ENCODE measurements at regions not wholly inside any gene's neighbourhood (a gene's known extent, or its start where the extent isn't known, plus 50 kb on each side); places are given as distances from the start of the nearest gene placed in this dataset.

DNA sequence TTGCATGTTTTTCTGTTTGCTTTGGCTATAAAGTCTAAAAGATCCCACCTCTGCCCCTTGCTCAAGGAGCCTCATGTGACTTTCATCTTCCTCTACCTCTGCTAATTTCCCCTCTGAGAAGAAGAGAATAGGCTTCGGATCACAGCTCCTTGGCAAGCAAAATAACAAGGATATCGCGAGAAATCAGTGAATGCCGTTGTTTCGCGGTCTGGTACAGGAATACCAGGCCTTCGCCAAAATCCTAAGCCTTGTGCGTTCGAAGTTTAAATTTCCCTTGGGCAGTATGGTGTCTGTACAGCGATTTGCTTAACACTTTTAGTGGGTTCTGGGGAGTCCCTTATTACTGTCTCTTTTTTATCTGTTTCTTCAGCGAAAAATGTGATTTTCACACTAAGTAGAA, 142.3 kb downstream of the IRF8 start:
- H3K9me3 ChIP-seq: no peaks in the 10 kb centered on the region
- intact Hi-C loops (cut with DNase I): no loop called here
- no peaks in the 10 kb centered on the region for H3K4me1 ChIP-seq
- no peak for DNase-seq
- ATAC-seq: no peak
- no peak overlapping the region for H3K27ac ChIP-seq
- TF ChIP-seq, protein P1, sequence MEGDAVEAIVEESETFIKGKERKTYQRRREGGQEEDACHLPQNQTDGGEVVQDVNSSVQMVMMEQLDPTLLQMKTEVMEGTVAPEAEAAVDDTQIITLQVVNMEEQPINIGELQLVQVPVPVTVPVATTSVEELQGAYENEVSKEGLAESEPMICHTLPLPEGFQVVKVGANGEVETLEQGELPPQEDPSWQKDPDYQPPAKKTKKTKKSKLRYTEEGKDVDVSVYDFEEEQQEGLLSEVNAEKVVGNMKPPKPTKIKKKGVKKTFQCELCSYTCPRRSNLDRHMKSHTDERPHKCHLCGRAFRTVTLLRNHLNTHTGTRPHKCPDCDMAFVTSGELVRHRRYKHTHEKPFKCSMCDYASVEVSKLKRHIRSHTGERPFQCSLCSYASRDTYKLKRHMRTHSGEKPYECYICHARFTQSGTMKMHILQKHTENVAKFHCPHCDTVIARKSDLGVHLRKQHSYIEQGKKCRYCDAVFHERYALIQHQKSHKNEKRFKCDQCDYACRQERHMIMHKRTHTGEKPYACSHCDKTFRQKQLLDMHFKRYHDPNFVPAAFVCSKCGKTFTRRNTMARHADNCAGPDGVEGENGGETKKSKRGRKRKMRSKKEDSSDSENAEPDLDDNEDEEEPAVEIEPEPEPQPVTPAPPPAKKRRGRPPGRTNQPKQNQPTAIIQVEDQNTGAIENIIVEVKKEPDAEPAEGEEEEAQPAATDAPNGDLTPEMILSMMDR (IDR thresholded peaks at IDR 0.05): no peak
- H3K36me3 ChIP-seq: no peaks in the 10 kb centered on the region
- H3K4me3 ChIP-seq: no peak overlapping the region
- no peaks in the 10 kb centered on the region for H3K27me3 ChIP-seq (ENCODE audit: low read depth)

DNA sequence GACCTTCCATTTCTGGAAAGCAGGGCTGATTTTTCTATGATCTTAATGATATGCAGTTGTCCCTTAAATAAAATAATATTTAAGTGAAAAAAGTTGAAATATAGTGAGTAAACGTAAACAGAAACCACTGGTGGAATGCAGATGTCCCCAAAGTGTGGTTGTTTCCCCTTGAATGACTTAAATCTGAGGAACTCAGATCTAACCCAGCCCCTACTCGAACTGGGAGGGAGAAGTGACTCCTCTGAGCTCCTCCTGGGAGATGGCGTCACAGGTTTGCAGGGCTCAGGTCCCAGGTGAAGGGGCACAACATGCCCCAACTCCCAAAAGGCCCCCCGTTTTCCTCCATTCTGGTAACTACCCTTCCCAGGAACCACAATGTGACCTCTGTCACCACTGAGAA, 142.8 kb downstream of the IRF8 start:
- no peaks in the 10 kb centered on the region for H3K27me3 ChIP-seq (ENCODE audit: low read depth)
- TF ChIP-seq, protein P1 (IDR thresholded peaks at IDR 0.05): no peak
- no peaks in the 10 kb centered on the region for H3K4me1 ChIP-seq
- H3K4me3 ChIP-seq: no peak overlapping the region
- DNase-seq: no peak
- H3K27ac ChIP-seq: no peak overlapping the region
- intact Hi-C loops (cut with DNase I): no loop called here
- ATAC-seq: no peak
- no peaks in the 10 kb centered on the region for H3K36me3 ChIP-seq
- H3K9me3 ChIP-seq: no peaks in the 10 kb centered on the region

DNA sequence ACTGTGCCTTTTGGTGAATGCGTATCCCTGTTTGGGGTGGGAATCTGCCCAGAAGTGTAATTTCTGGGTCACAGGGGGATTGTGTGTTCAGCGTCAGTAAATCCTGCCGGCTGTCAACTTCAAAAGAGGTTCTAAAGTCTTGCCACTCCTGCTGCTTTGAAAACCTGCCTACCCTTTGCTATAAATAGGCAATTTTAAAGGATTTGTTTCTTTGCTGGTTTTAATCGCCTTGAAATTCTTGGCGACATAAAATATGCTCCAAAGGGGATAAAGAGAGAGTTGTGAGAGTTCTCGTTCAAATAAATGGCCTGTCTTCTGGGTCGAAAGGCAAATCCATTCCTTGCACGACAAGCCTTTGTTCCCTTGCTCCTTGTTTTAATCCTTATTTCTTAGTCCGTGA, 143.4 kb downstream of the IRF8 start:
- DNase-seq (no peak), ATAC-seq (no peak)
- Histone ChIP-seq H3K27ac (no peak overlapping the region), H3K36me3 (no peaks in the 10 kb centered on the region), H3K4me1 (no peaks in the 10 kb centered on the region), H3K27me3 (ENCODE audit: low read depth) (no peaks in the 10 kb centered on the region), H3K9me3 (no peaks in the 10 kb centered on the region), H3K4me3 (no peak overlapping the region)
- TF ChIP-seq, protein P1 (IDR thresholded peaks at IDR 0.05): no peak
- intact Hi-C loops (cut with DNase I): no loop called here

DNA sequence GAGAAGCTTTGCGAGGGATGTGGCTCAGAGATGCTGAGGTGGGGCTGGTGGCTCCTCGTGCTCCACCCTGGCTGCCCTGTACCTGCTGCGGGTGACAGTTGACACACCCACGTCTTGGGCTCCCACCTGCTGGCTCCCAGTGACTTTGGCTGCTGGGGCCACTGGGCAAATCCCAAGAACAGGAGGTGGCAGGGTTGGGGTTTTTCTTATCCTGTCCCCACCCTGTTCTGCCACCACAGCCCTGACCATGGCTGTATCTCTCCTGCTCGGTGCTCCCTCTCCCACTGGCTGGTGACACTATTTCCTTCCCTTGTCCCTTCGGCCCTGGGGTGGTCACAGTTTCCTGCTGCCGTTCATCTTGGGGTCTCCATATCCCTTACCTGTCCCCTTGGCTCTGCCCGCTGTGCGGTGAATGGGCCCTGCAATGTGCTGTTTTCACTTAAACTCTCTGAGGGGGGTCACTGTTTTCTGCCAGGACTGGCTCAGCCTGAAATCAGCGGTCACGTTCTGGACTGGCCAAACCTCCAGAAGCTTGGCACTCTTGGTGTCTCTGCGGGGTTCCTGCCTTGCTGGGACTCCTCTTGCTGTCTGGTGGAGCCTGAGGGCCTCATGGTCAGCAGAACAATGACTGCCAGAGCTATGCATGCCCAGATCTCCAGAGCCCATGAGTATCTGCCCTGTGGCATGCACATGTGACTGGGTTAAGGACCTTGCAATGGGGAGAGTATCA, 144.2 kb downstream of the IRF8 start:
- Histone ChIP-seq H3K36me3 (no peaks in the 10 kb centered on the region), H3K4me1 (no peaks in the 10 kb centered on the region), H3K27me3 (ENCODE audit: low read depth) (no peaks in the 10 kb centered on the region), H3K4me3 (no peak overlapping the region), H3K9me3 (no peaks in the 10 kb centered on the region), H3K27ac (no peak overlapping the region)
- intact Hi-C loops (cut with DNase I): no loop called here
- TF ChIP-seq, protein P1 (IDR thresholded peaks at IDR 0.05): no peak
- no peak for DNase-seq
- ATAC-seq: no peak

DNA sequence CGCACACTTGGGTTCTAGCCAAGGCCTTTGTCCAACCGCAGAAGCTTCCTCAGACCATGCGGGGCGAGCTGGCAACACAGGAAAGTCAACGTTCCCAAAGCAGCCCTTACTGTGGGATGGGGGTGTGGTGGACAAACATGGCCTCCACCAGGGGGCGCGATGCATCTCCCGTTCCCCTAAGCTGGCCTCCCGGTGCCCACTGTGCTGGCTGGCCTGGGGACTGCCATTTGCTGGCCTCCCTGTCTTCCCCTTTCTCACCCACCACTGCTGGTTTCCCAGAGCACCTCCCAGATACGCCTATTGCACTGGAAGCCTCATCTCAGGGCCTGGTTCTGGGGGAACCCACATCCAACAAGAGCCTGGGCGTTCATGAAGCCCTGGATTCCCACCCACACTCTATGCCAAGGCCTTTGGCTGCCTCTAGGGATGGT, 145.3 kb downstream of the IRF8 start:
- ATAC-seq: peak; percentile 40 to 59

More for the DNA sequence above, 145.3 kb downstream of the IRF8 start:
- Histone ChIP-seq H3K27ac (no peak overlapping the region), H3K9me3 (no peaks in the 10 kb centered on the region), H3K4me3 (no peak overlapping the region), H3K36me3 (no peaks in the 10 kb centered on the region), H3K4me1 (no peaks in the 10 kb centered on the region), H3K27me3 (ENCODE audit: low read depth) (no peaks in the 10 kb centered on the region)
- intact Hi-C loops (cut with DNase I): no loop called here
- DNase-seq: no peak
- TF ChIP-seq, protein P1 (IDR thresholded peaks at IDR 0.05): peak; percentile 67
